HuH-7.5 (cell line): ENCODE measurements at regions not wholly inside any gene's neighbourhood (a gene's known extent, or its start where the extent isn't known, plus 50 kb on each side); places are given as distances from the start of the nearest gene placed in this dataset.
"Not testable (repeated sequence)": the region's sequence is repeated elsewhere in the genome, so short reads cannot be mapped to it uniquely, and the experiment has no call there.

Experiments used
- DNase-seq: peaks from one replicate; pipeline ENCODE4 v3.0.0; 2011; ENCODE audit warnings: low spot score

- DNase-seq, result no peak
These were observed 451.5 kb upstream of the MAN1A1 start for GRCh38 chr6:119801056-119801455.

- no peak for DNase-seq
These were observed 451.0 kb upstream of the MAN1A1 start for GRCh38 chr6:119800526-119800925.

- no peak for DNase-seq
These were observed 450.3 kb upstream of the MAN1A1 start for GRCh38 chr6:119799596-119800509.

GRCh38 chr6:119791736-119792135 lies 442.2 kb upstream of the MAN1A1 start:
- no peak for DNase-seq

GRCh38 chr6:119781365-119781764 lies 431.8 kb upstream of the MAN1A1 start:
- DNase-seq, result no peak

- no peak for DNase-seq
These were observed 418.6 kb upstream of the MAN1A1 start for GRCh38 chr6:119768201-119768600.

GRCh38 chr6:119764927-119765681 lies 415.5 kb upstream of the MAN1A1 start:
- no peak for DNase-seq

GRCh38 chr6:119760046-119760445 lies 410.5 kb upstream of the MAN1A1 start:
- no peak for DNase-seq

- no peak for DNase-seq
These were observed 408.8 kb upstream of the MAN1A1 start for GRCh38 chr6:119758385-119758784.

GRCh38 chr6:119757467-119757866 lies 407.9 kb upstream of the MAN1A1 start:
- DNase-seq, result no peak

GRCh38 chr6:119749335-119749734 lies 399.8 kb upstream of the MAN1A1 start:
- no peak for DNase-seq

GRCh38 chr6:119748535-119748934 lies 399.0 kb upstream of the MAN1A1 start:
- DNase-seq, result not testable (repeated sequence)

- peak; percentile 11 for DNase-seq
These were observed 392.7 kb upstream of the MAN1A1 start for GRCh38 chr6:119742188-119742803.

GRCh38 chr6:119739769-119740168 lies 390.2 kb upstream of the MAN1A1 start:
- DNase-seq, result no peak

GRCh38 chr6:119738425-119738824 lies 388.9 kb upstream of the MAN1A1 start:
- DNase-seq, result no peak

GRCh38 chr6:119736296-119737021 lies 386.9 kb upstream of the MAN1A1 start:
- DNase-seq, result no peak

GRCh38 chr6:119735530-119735929 lies 386.0 kb upstream of the MAN1A1 start:
- no peak for DNase-seq

GRCh38 chr6:119734227-119734626 lies 384.7 kb upstream of the MAN1A1 start:
- no peak for DNase-seq

- DNase-seq, result no peak
These were observed 379.4 kb upstream of the MAN1A1 start for GRCh38 chr6:119728935-119729334.

GRCh38 chr6:119728220-119728750 lies 378.7 kb upstream of the MAN1A1 start:
- no peak for DNase-seq

- no peak for DNase-seq
These were observed 378.1 kb upstream of the MAN1A1 start for GRCh38 chr6:119727504-119728219.
